WTC11 (cell line): ENCODE measurements at regions not wholly inside any gene's neighbourhood (a gene's known extent, or its start where the extent isn't known, plus 50 kb on each side); places are given as distances from the start of the nearest gene placed in this dataset.
A peak's percentile ranks its signal among the peaks of the same experiment; 100 is the strongest.

Experiments
- ATAC-seq: fragments of 200-7000 bp; cut with Tn5 transposase; 2 replicates; pipeline ENCODE4 v1.10.0; 2021; ENCODE audit warnings: mild to moderate bottlenecking, moderate library complexity
- CTCF ChIA-PET: fragments of 300-600 bp; sonication (Branson Sonifier 250); formaldehyde crosslinking; loops from one replicate; lab custom pipeline; 2021; ENCODE audit warnings: antibody characterized with exemption; lab: Charles Lee
- POLR2A ChIA-PET: fragments of 350-600 bp; sonication (Branson Sonifier 250); formaldehyde crosslinking; loops from one replicate; lab custom pipeline; 2021; ENCODE audit warnings: antibody characterized with exemption; lab: Charles Lee
- DNase-seq: peaks from one replicate; pipeline ENCODE4 v3.0.0; 2021; ENCODE audit warnings: low spot score
- H3K27ac Mint-ChIP-seq: 2 replicates; pipeline ENCODE4 v1.8.0; 2021; ENCODE audit warnings: mixed read lengths
- H3K27me3 Mint-ChIP-seq: 2 replicates; pipeline ENCODE4 v1.8.0; 2021; ENCODE audit warnings: low read depth, mild to moderate bottlenecking, moderate library complexity, mixed read lengths
- H3K36me3 Mint-ChIP-seq: 2 replicates; pipeline ENCODE4 v1.8.0; 2021; ENCODE audit warnings: mixed read lengths
- H3K4me1 Mint-ChIP-seq: 2 replicates; pipeline ENCODE4 v1.8.0; 2022; ENCODE audit warnings: mixed read lengths
- H3K4me3 Mint-ChIP-seq: 2 replicates; pipeline ENCODE4 v1.8.0; 2021; ENCODE audit warnings: mild to moderate bottlenecking, moderate library complexity, mixed read lengths
- H3K9me3 Mint-ChIP-seq: 2 replicates; pipeline ENCODE4 v1.8.0; 2021; ENCODE audit warnings: mixed read lengths
- AR ChIP-seq: fragments of 250-450 bp; sonication (Bioruptor Pico); IDR thresholded peaks from 2 replicates; pipeline ENCODE4 v1.9.0; 2021; ENCODE audit warnings: mild to moderate bottlenecking
- ATF3 ChIP-seq: sonication (generic); formaldehyde crosslinking; conservative IDR thresholded peaks from 2 replicates; pipeline ENCODE4 v1.8.1; 2022; ENCODE audit warnings: mild to moderate bottlenecking, missing genetic modification reagents
- E2F1 ChIP-seq: sonication (generic); formaldehyde crosslinking; IDR thresholded peaks from 2 replicates; pipeline ENCODE4 v1.8.0; 2022; ENCODE audit warnings: mild to moderate bottlenecking, missing genetic modification reagents
- FOXJ3 ChIP-seq: sonication (generic); formaldehyde crosslinking; IDR thresholded peaks from 2 replicates; pipeline ENCODE4 v1.9.0; 2021; ENCODE audit warnings: missing genetic modification reagents, mild to moderate bottlenecking, borderline replicate concordance
- FOXP4 ChIP-seq: sonication (generic); formaldehyde crosslinking; IDR thresholded peaks from 2 replicates; pipeline ENCODE4 v1.8.0; 2022; ENCODE audit warnings: mild to moderate bottlenecking, missing genetic modification reagents
- KAT7 ChIP-seq: sonication (generic); formaldehyde crosslinking; IDR thresholded peaks from 2 replicates; pipeline ENCODE4 v1.8.1; 2023; ENCODE audit warnings: missing genetic modification reagents, mild to moderate bottlenecking, borderline replicate concordance
- MAX ChIP-seq: sonication (generic); formaldehyde crosslinking; IDR thresholded peaks from 2 replicates; pipeline ENCODE4 v1.8.0; 2022; ENCODE audit warnings: mild to moderate bottlenecking, missing genetic modification reagents
- MLX ChIP-seq: sonication (generic); formaldehyde crosslinking; IDR thresholded peaks from 2 replicates; pipeline ENCODE4 v1.8.1; 2023; ENCODE audit warnings: mild to moderate bottlenecking, missing genetic modification reagents, moderate library complexity
- NFATC4 ChIP-seq: fragments of 250-450 bp; sonication (Bioruptor Pico); IDR thresholded peaks from 2 replicates; pipeline ENCODE4 v1.9.0; 2021; ENCODE audit warnings: mild to moderate bottlenecking
- NR2C2 ChIP-seq: sonication (generic); formaldehyde crosslinking; IDR thresholded peaks from 2 replicates; pipeline ENCODE4 v1.8.0; 2022; ENCODE audit warnings: mild to moderate bottlenecking, missing genetic modification reagents
- PREB ChIP-seq: sonication (generic); formaldehyde crosslinking; IDR thresholded peaks from 2 replicates; pipeline ENCODE4 v1.8.1; 2022; ENCODE audit warnings: mild to moderate bottlenecking, missing genetic modification reagents, moderate library complexity, borderline replicate concordance
- RELA ChIP-seq: sonication (generic); formaldehyde crosslinking; IDR thresholded peaks from 2 replicates; pipeline ENCODE4 v1.8.1; 2022; ENCODE audit warnings: missing genetic modification reagents, mild to moderate bottlenecking, borderline replicate concordance
- STAT6 ChIP-seq: sonication (generic); formaldehyde crosslinking; conservative IDR thresholded peaks from 2 replicates; pipeline ENCODE4 v1.8.1; 2023; ENCODE audit warnings: mild to moderate bottlenecking, low read depth, missing genetic modification reagents, moderate library complexity
- ZBTB21 ChIP-seq: sonication (generic); formaldehyde crosslinking; IDR thresholded peaks from 2 replicates; pipeline ENCODE4 v1.8.1; 2023; ENCODE audit warnings: mild to moderate bottlenecking, missing genetic modification reagents, borderline replicate concordance
- ZMAT4 ChIP-seq: fragments of 250-450 bp; sonication (Bioruptor Pico); IDR thresholded peaks from 2 replicates; pipeline ENCODE4 v1.9.0; 2021; ENCODE audit warnings: mild to moderate bottlenecking
- ZNF219 ChIP-seq: sonication (generic); formaldehyde crosslinking; IDR thresholded peaks from 2 replicates; pipeline ENCODE4 v1.8.0; 2023; ENCODE audit warnings: missing genetic modification reagents, mild to moderate bottlenecking, borderline replicate concordance
- ZNF416 ChIP-seq: fragments of 250-450 bp; sonication (Bioruptor Pico); IDR thresholded peaks from 2 replicates; pipeline ENCODE4 v1.9.0; 2021; ENCODE audit warnings: mild to moderate bottlenecking, inconsistent platforms

GRCh38 chr16:13643412-13643811 lies 276.5 kb upstream of the ERCC4 start:
- ATAC-seq (no peak), DNase-seq (no peak)
- Mint-ChIP-seq H3K4me3 (no peak overlapping the region), H3K27ac (peak overlapping the region; percentile 36; the same call in 1 of the 2 replicates), H3K4me1 (peaks cover 11% of the 10 kb centered on the region; the same call in 1 of the 2 replicates), H3K9me3 (peaks cover 9% of the 10 kb centered on the region), H3K36me3 (no peaks in the 10 kb centered on the region), H3K27me3 (no peaks in the 10 kb centered on the region)
- ChIA-PET POLR2A (no interaction called here), CTCF (no interaction called here)
- no peak for TF ChIP-seq FOXP4 (CRISPR knock-in tag)

- Mint-ChIP-seq H3K36me3 (no peaks in the 10 kb centered on the region), H3K4me3 (no peak overlapping the region), H3K27me3 (no peaks in the 10 kb centered on the region), H3K4me1 (peaks cover 11% of the 10 kb centered on the region; the same call in 1 of the 2 replicates), H3K27ac (no peak overlapping the region), H3K9me3 (peaks cover 12% of the 10 kb centered on the region)
- ChIA-PET POLR2A (no interaction called here), CTCF (interaction anchor here (1.1 kb wide), 1 partner anchor 228 kb away, joined by 3 read pairs; no protein-coding TSS in a partner anchor)
- ATAC-seq (no peak), DNase-seq (no peak)
- TF ChIP-seq STAT6 (CRISPR knock-in tag): no peak
- no peak for TF ChIP-seq KAT7 (CRISPR knock-in tag)
These were observed 274.2 kb upstream of the ERCC4 start for GRCh38 chr16:13645601-13646245.

- Mint-ChIP-seq H3K27ac (no peak overlapping the region), H3K4me3 (no peak overlapping the region), H3K4me1 (no peaks in the 10 kb centered on the region), H3K9me3 (peaks cover 15% of the 10 kb centered on the region), H3K36me3 (no peaks in the 10 kb centered on the region), H3K27me3 (peaks cover 2% of the 10 kb centered on the region; the same call in 1 of the 2 replicates)
- ATAC-seq: no peak
- no peak for DNase-seq
- CTCF ChIA-PET: interaction anchor here (0.6 to 0.9 kb wide), 2 partner anchors 86 to 106 kb away, joined by 3 to 4 read pairs; no protein-coding TSS in a partner anchor
- TF ChIP-seq AR (no peak), ATF3 (CRISPR knock-in tag) (no peak), ZNF416 (CRISPR knock-in tag) (no peak), NFATC4 (CRISPR knock-in tag) (no peak), PREB (CRISPR knock-in tag) (no peak), FOXJ3 (no peak), RELA (no peak), MLX (CRISPR knock-in tag) (no peak), ZNF219 (CRISPR knock-in tag) (no peak), E2F1 (no peak), NR2C2 (CRISPR knock-in tag) (no peak), ZMAT4 (CRISPR knock-in tag) (no peak), ZBTB21 (no peak), MAX (CRISPR knock-in tag) (no peak)
- POLR2A ChIA-PET: no interaction called here
These were observed 259.1 kb upstream of the ERCC4 start for GRCh38 chr16:13660807-13661206.
